ENCODE measurements at regions not wholly inside any gene's neighbourhood (a gene's known extent, or its start where the extent isn't known, plus 50 kb on each side); places are given as distances from the start of the nearest gene placed in this dataset.

GRCh38 chr2:236341067-236341466 is 76.9 kb upstream of the ASB18 start:
- Mint-ChIP-seq H3K4me3 (no peak overlapping the region), H3K4me1 (ENCODE audit: low read depth) (no peaks in the 10 kb centered on the region), H3K27me3 (ENCODE audit: insufficient read depth) (peaks cover 7% of the 10 kb centered on the region), H3K27ac (no peak overlapping the region), H3K9me3 (no peaks in the 10 kb centered on the region), H3K36me3 (ENCODE audit: low read depth) (no peaks in the 10 kb centered on the region)
- intact Hi-C loops (cut with micrococcal nuclease), result no loop called here
- DNase-seq (ENCODE audit: low spot score), result no peak

- no peak for DNase-seq (ENCODE audit: low spot score)
- peaks cover 7% of the 10 kb centered on the region for H3K27me3 Mint-ChIP-seq (ENCODE audit: insufficient read depth)
- H3K9me3 Mint-ChIP-seq, result no peaks in the 10 kb centered on the region
- intact Hi-C loops (cut with micrococcal nuclease), result no loop called here
- H3K36me3 Mint-ChIP-seq (ENCODE audit: low read depth), result no peaks in the 10 kb centered on the region
- H3K27ac Mint-ChIP-seq, result no peak overlapping the region
- H3K4me1 Mint-ChIP-seq (ENCODE audit: low read depth), result no peaks in the 10 kb centered on the region
- H3K4me3 Mint-ChIP-seq, result no peak overlapping the region
Measured at GRCh38 chr2:236341721-236342120, 77.5 kb upstream of the ASB18 start.

- H3K4me1 Mint-ChIP-seq (ENCODE audit: low read depth), result no peaks in the 10 kb centered on the region
- H3K27me3 Mint-ChIP-seq (ENCODE audit: insufficient read depth), result peaks cover 7% of the 10 kb centered on the region
- intact Hi-C loops (cut with micrococcal nuclease), result no loop called here
- no peaks in the 10 kb centered on the region for H3K36me3 Mint-ChIP-seq (ENCODE audit: low read depth)
- no peaks in the 10 kb centered on the region for H3K9me3 Mint-ChIP-seq
- no peak overlapping the region for H3K4me3 Mint-ChIP-seq
- no peak for DNase-seq (ENCODE audit: low spot score)
- H3K27ac Mint-ChIP-seq, result no peak overlapping the region
Measured at GRCh38 chr2:236342507-236342906, 78.3 kb upstream of the ASB18 start.

- no peak overlapping the region for H3K27ac Mint-ChIP-seq
- no peak overlapping the region for H3K4me3 Mint-ChIP-seq
- intact Hi-C loops (cut with micrococcal nuclease), result loop anchor here (1.0 kb wide), 2 partner anchors 718 to 729 kb away; no protein-coding TSS in a partner anchor
- H3K36me3 Mint-ChIP-seq (ENCODE audit: low read depth), result no peaks in the 10 kb centered on the region
- peaks cover 6% of the 10 kb centered on the region for H3K27me3 Mint-ChIP-seq (ENCODE audit: insufficient read depth)
- no peaks in the 10 kb centered on the region for H3K4me1 Mint-ChIP-seq (ENCODE audit: low read depth)
- DNase-seq (ENCODE audit: low spot score), result no peak
- no peaks in the 10 kb centered on the region for H3K9me3 Mint-ChIP-seq
Measured at GRCh38 chr2:236342951-236343350, 78.7 kb upstream of the ASB18 start.

- intact Hi-C loops (cut with micrococcal nuclease), result loop anchor here (1.0 kb wide), 2 partner anchors 718 to 729 kb away; no protein-coding TSS in a partner anchor
- Mint-ChIP-seq H3K36me3 (ENCODE audit: low read depth) (no peaks in the 10 kb centered on the region), H3K4me1 (ENCODE audit: low read depth) (no peaks in the 10 kb centered on the region), H3K27me3 (ENCODE audit: insufficient read depth) (peaks cover 4% of the 10 kb centered on the region), H3K4me3 (no peak overlapping the region), H3K27ac (no peak overlapping the region), H3K9me3 (no peaks in the 10 kb centered on the region)
- no peak for DNase-seq (ENCODE audit: low spot score)
Measured at GRCh38 chr2:236343400-236344161, 79.4 kb upstream of the ASB18 start.

GRCh38 chr2:236344446-236344845 is 80.2 kb upstream of the ASB18 start:
- Mint-ChIP-seq H3K9me3 (no peaks in the 10 kb centered on the region), H3K27ac (no peak overlapping the region), H3K27me3 (ENCODE audit: insufficient read depth) (no peaks in the 10 kb centered on the region), H3K36me3 (ENCODE audit: low read depth) (no peaks in the 10 kb centered on the region), H3K4me3 (no peak overlapping the region), H3K4me1 (ENCODE audit: low read depth) (no peaks in the 10 kb centered on the region)
- no peak for DNase-seq (ENCODE audit: low spot score)
- intact Hi-C loops (cut with micrococcal nuclease), result no loop called here

GRCh38 chr2:236345081-236345714 is 81.0 kb upstream of the ASB18 start:
- H3K9me3 Mint-ChIP-seq, result no peaks in the 10 kb centered on the region
- no peak for DNase-seq (ENCODE audit: low spot score)
- no peaks in the 10 kb centered on the region for H3K27me3 Mint-ChIP-seq (ENCODE audit: insufficient read depth)
- H3K36me3 Mint-ChIP-seq (ENCODE audit: low read depth), result no peaks in the 10 kb centered on the region
- H3K27ac Mint-ChIP-seq, result no peak overlapping the region
- no peak overlapping the region for H3K4me3 Mint-ChIP-seq
- intact Hi-C loops (cut with micrococcal nuclease), result no loop called here
- H3K4me1 Mint-ChIP-seq (ENCODE audit: low read depth), result no peaks in the 10 kb centered on the region

GRCh38 chr2:236346366-236346765 is 82.2 kb upstream of the ASB18 start:
- no peaks in the 10 kb centered on the region for H3K4me1 Mint-ChIP-seq (ENCODE audit: low read depth)
- no peak overlapping the region for H3K4me3 Mint-ChIP-seq
- no peak for DNase-seq (ENCODE audit: low spot score)
- intact Hi-C loops (cut with micrococcal nuclease), result no loop called here
- no peaks in the 10 kb centered on the region for H3K27me3 Mint-ChIP-seq (ENCODE audit: insufficient read depth)
- no peak overlapping the region for H3K27ac Mint-ChIP-seq
- no peaks in the 10 kb centered on the region for H3K9me3 Mint-ChIP-seq
- H3K36me3 Mint-ChIP-seq (ENCODE audit: low read depth), result no peaks in the 10 kb centered on the region

- no peaks in the 10 kb centered on the region for H3K27me3 Mint-ChIP-seq (ENCODE audit: insufficient read depth)
- intact Hi-C loops (cut with micrococcal nuclease), result no loop called here
- H3K36me3 Mint-ChIP-seq (ENCODE audit: low read depth), result no peaks in the 10 kb centered on the region
- no peaks in the 10 kb centered on the region for H3K4me1 Mint-ChIP-seq (ENCODE audit: low read depth)
- no peaks in the 10 kb centered on the region for H3K9me3 Mint-ChIP-seq
- no peak overlapping the region for H3K27ac Mint-ChIP-seq
- H3K4me3 Mint-ChIP-seq, result no peak overlapping the region
- no peak for DNase-seq (ENCODE audit: low spot score)
Measured at GRCh38 chr2:236348279-236348678, 84.1 kb upstream of the ASB18 start.

- Mint-ChIP-seq H3K9me3 (no peaks in the 10 kb centered on the region), H3K36me3 (ENCODE audit: low read depth) (no peaks in the 10 kb centered on the region), H3K4me3 (no peak overlapping the region), H3K4me1 (ENCODE audit: low read depth) (no peaks in the 10 kb centered on the region), H3K27me3 (ENCODE audit: insufficient read depth) (no peaks in the 10 kb centered on the region), H3K27ac (no peak overlapping the region)
- no peak for DNase-seq (ENCODE audit: low spot score)
- intact Hi-C loops (cut with micrococcal nuclease), result no loop called here
Measured at GRCh38 chr2:236348976-236349375, 84.8 kb upstream of the ASB18 start.

GRCh38 chr2:236350426-236350825 is 86.2 kb upstream of the ASB18 start:
- H3K9me3 Mint-ChIP-seq, result no peaks in the 10 kb centered on the region
- peaks cover 1% of the 10 kb centered on the region for H3K27me3 Mint-ChIP-seq (ENCODE audit: insufficient read depth)
- intact Hi-C loops (cut with micrococcal nuclease), result no loop called here
- no peaks in the 10 kb centered on the region for H3K36me3 Mint-ChIP-seq (ENCODE audit: low read depth)
- H3K4me3 Mint-ChIP-seq, result no peak overlapping the region
- H3K4me1 Mint-ChIP-seq (ENCODE audit: low read depth), result no peaks in the 10 kb centered on the region
- no peak overlapping the region for H3K27ac Mint-ChIP-seq
- DNase-seq (ENCODE audit: low spot score), result no peak

- Mint-ChIP-seq H3K4me1 (ENCODE audit: low read depth) (no peaks in the 10 kb centered on the region), H3K27ac (no peak overlapping the region), H3K9me3 (no peaks in the 10 kb centered on the region), H3K27me3 (ENCODE audit: insufficient read depth) (peaks cover 1% of the 10 kb centered on the region), H3K4me3 (no peak overlapping the region), H3K36me3 (ENCODE audit: low read depth) (no peaks in the 10 kb centered on the region)
- intact Hi-C loops (cut with micrococcal nuclease), result no loop called here
- no peak for DNase-seq (ENCODE audit: low spot score)
Measured at GRCh38 chr2:236351966-236352525, 87.8 kb upstream of the ASB18 start.
